ENCODE measurements at regions not wholly inside any gene's neighbourhood (a gene's known extent, or its start where the extent isn't known, plus 50 kb on each side); places are given as distances from the start of the nearest gene placed in this dataset.

- peaks cover 0 to 10% (median 3%) of the 10 kb centered on the region in 4 donors for H3K9me3 ChIP-seq (ENCODE audit: control insufficient read depth in 4 of 4, insufficient read depth in 3 of 4, low read length in 3 of 4)
- H3K4me1 ChIP-seq (ENCODE audit: control insufficient read depth in 5 of 5, insufficient read depth in 5 of 5, low read length in 5 of 5) = peaks cover 0 to 14% (median 0%) of the 10 kb centered on the region in 5 donors
- H3K27me3 ChIP-seq (ENCODE audit: control insufficient read depth in 3 of 3, insufficient read depth in 3 of 3, low read length in 2 of 3) = no peaks in the 10 kb centered on the region
- DNase-seq = no peak
- H3K27ac ChIP-seq (ENCODE audit: low read depth in 1 of 2, low read length in 1 of 2) = no peak overlapping the region
- no peaks in the 10 kb centered on the region for H3K36me3 ChIP-seq (ENCODE audit: control insufficient read depth in 4 of 4, insufficient read depth in 4 of 4, low read length in 4 of 4)
- TF ChIP-seq CTCF (IDR thresholded peaks at IDR 0.05; ENCODE audit: control extremely low read depth, extremely low read depth) = no peak
- no peak overlapping the region for H3K4me3 ChIP-seq
- no peak overlapping the region for H3K9ac ChIP-seq (ENCODE audit: insufficient read depth in 1 of 2, low read length in 2 of 2)
- WGBS, 2 donors = 96% methylated on average over 6 of the region's 6 CpGs
- no peak for ATAC-seq (ENCODE audit: insufficient read depth, low FRiP score)
These were observed 72.7 kb upstream of the WNT11 start for GRCh38 chr11:76279038-76279437.

- no peaks in the 10 kb centered on the region for H3K27me3 ChIP-seq (ENCODE audit: control insufficient read depth in 3 of 3, insufficient read depth in 3 of 3, low read length in 2 of 3)
- DNase-seq (no peak), ATAC-seq (ENCODE audit: insufficient read depth, low FRiP score) (no peak)
- H3K4me1 ChIP-seq (ENCODE audit: control insufficient read depth in 5 of 5, insufficient read depth in 5 of 5, low read length in 5 of 5) = peaks cover 0 to 8% (median 0%) of the 10 kb centered on the region in 5 donors
- H3K9ac ChIP-seq (ENCODE audit: insufficient read depth in 1 of 2, low read length in 2 of 2) = no peak overlapping the region
- peaks cover 0 to 12% (median 3%) of the 10 kb centered on the region in 4 donors for H3K9me3 ChIP-seq (ENCODE audit: control insufficient read depth in 4 of 4, insufficient read depth in 3 of 4, low read length in 3 of 4)
- no peak overlapping the region for H3K27ac ChIP-seq (ENCODE audit: low read depth in 1 of 2, low read length in 1 of 2)
- no peak for TF ChIP-seq CTCF (IDR thresholded peaks at IDR 0.05; ENCODE audit: control extremely low read depth, extremely low read depth)
- no peaks in the 10 kb centered on the region for H3K36me3 ChIP-seq (ENCODE audit: control insufficient read depth in 4 of 4, insufficient read depth in 4 of 4, low read length in 4 of 4)
- 94 to 95% methylated on average over 4 of the region's 4 CpGs for WGBS, 2 donors
- H3K4me3 ChIP-seq = no peak overlapping the region
These were observed 72.2 kb upstream of the WNT11 start for GRCh38 chr11:76278526-76278925.

GRCh38 chr11:76277298-76278175 lies 71.2 kb upstream of the WNT11 start:
- 80 to 88% methylated on average over 25 of the region's 25 CpGs for WGBS, 2 donors
- Histone ChIP-seq H3K27ac (ENCODE audit: low read depth in 1 of 2, low read length in 1 of 2) (no peak overlapping the region), H3K9ac (ENCODE audit: insufficient read depth in 1 of 2, low read length in 2 of 2) (no peak overlapping the region), H3K4me1 (ENCODE audit: control insufficient read depth in 5 of 5, insufficient read depth in 5 of 5, low read length in 5 of 5) (peaks cover 0 to 7% (median 0%) of the 10 kb centered on the region in 5 donors), H3K27me3 (ENCODE audit: control insufficient read depth in 3 of 3, insufficient read depth in 3 of 3, low read length in 2 of 3) (no peaks in the 10 kb centered on the region), H3K36me3 (ENCODE audit: control insufficient read depth in 4 of 4, insufficient read depth in 4 of 4, low read length in 4 of 4) (no peaks in the 10 kb centered on the region), H3K9me3 (ENCODE audit: control insufficient read depth in 4 of 4, insufficient read depth in 3 of 4, low read length in 3 of 4) (peaks cover 0 to 12% (median 3%) of the 10 kb centered on the region in 4 donors), H3K4me3 (no peak overlapping the region)
- no peak for ATAC-seq (ENCODE audit: insufficient read depth, low FRiP score)
- TF ChIP-seq CTCF (IDR thresholded peaks at IDR 0.05; ENCODE audit: control extremely low read depth, extremely low read depth) = no peak
- DNase-seq = peak in 2 of 3 donors; percentile 18 to 46

All from lung (tissue), 11 donors.